GM06990 (cell line): ENCODE measurements at regions not wholly inside any gene's neighbourhood (a gene's known extent, or its start where the extent isn't known, plus 50 kb on each side); places are given as distances from the start of the nearest gene placed in this dataset.

Experiments used
- DNase-seq: peaks from one replicate; pipeline ENCODE4 v3.0.0-alpha.2; 2011; ENCODE audit not compliant: insufficient read length; ENCODE audit errors: extremely low read depth
- H3K27me3 ChIP-seq: replicated peaks from 2 replicates; pipeline ENCODE4 v1.6.0; 2011; ENCODE audit warnings: low read length; ENCODE audit not compliant: control insufficient read depth, insufficient read depth
- H3K36me3 ChIP-seq: 2 replicates; pipeline ENCODE4 v1.5.1; 2011; ENCODE audit warnings: low read length; ENCODE audit not compliant: control insufficient read depth, insufficient read depth
- H3K4me3 ChIP-seq: replicated peaks from 2 replicates; pipeline ENCODE4 v1.5.1; 2011; ENCODE audit warnings: low read depth, mild to moderate bottlenecking, control low read depth, low read length
- TF ChIP-seq, protein P1 (sequence below): IDR thresholded peaks from 2 replicates; pipeline ENCODE4 v1.5.1; 2011; ENCODE audit warnings: low read length, control low read depth, mild to moderate bottlenecking, inconsistent platforms; ENCODE audit not compliant: insufficient read depth, poor library complexity, severe bottlenecking

GRCh38 chr4:14478504-14478903, 523.8 kb upstream of the CPEB2 start:
- TF ChIP-seq, protein P1, sequence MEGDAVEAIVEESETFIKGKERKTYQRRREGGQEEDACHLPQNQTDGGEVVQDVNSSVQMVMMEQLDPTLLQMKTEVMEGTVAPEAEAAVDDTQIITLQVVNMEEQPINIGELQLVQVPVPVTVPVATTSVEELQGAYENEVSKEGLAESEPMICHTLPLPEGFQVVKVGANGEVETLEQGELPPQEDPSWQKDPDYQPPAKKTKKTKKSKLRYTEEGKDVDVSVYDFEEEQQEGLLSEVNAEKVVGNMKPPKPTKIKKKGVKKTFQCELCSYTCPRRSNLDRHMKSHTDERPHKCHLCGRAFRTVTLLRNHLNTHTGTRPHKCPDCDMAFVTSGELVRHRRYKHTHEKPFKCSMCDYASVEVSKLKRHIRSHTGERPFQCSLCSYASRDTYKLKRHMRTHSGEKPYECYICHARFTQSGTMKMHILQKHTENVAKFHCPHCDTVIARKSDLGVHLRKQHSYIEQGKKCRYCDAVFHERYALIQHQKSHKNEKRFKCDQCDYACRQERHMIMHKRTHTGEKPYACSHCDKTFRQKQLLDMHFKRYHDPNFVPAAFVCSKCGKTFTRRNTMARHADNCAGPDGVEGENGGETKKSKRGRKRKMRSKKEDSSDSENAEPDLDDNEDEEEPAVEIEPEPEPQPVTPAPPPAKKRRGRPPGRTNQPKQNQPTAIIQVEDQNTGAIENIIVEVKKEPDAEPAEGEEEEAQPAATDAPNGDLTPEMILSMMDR = no peak
- no peak overlapping the region for H3K4me3 ChIP-seq
- H3K36me3 ChIP-seq = no peaks in the 10 kb centered on the region
- no peak for DNase-seq
- H3K27me3 ChIP-seq = no peaks in the 10 kb centered on the region

DNA sequence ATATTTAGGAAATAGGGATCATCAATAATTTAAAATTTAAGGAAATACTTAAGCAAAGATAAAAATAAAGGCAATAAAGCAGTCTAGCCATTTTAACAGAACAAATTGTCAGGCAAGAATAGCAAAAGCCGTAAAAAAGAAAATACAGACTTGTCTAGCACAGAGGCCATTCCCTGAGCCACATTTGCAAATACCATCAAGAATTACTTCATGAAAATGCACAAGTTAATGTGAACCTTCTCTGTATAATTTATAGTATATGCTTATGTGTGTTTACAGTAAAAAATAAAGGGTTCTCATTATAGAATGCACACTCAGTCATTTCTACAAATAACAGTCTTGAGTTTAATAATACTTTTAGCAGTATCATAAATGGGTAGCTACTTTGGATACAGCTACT, 505.9 kb upstream of the CPEB2 start:
- no peak overlapping the region for H3K4me3 ChIP-seq
- H3K27me3 ChIP-seq = no peaks in the 10 kb centered on the region
- no peak for DNase-seq
- TF ChIP-seq, protein P1 = no peak
- H3K36me3 ChIP-seq = no peaks in the 10 kb centered on the region

DNA sequence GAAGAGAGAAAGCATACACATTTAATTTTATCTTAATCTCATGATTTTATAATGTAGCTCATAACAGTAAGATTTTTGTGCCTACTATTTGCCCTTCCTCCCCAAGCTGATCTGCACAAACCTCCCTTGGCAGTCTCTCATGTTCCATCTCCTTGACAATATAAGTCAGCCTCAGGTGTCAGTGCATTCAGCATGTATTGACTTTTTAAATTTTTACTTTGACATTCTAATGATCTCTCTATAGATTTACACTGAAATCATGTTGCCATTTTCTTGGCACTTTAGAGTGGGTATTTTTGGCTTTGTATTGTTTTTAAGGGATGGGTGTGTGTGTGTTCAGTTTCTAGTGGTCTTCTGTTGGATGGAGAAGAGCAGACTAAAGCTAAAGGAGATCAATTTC, 505.3 kb upstream of the CPEB2 start:
- DNase-seq = no peak
- Histone ChIP-seq H3K36me3 (no peaks in the 10 kb centered on the region), H3K27me3 (no peaks in the 10 kb centered on the region), H3K4me3 (no peak overlapping the region)
- TF ChIP-seq, protein P1 = no peak

- no peak overlapping the region for H3K4me3 ChIP-seq
- no peaks in the 10 kb centered on the region for H3K27me3 ChIP-seq
- no peak for DNase-seq
- TF ChIP-seq, protein P1 = no peak
- H3K36me3 ChIP-seq = no peaks in the 10 kb centered on the region
These were observed 498.1 kb upstream of the CPEB2 start for GRCh38 chr4:14504162-14504561.

DNA sequence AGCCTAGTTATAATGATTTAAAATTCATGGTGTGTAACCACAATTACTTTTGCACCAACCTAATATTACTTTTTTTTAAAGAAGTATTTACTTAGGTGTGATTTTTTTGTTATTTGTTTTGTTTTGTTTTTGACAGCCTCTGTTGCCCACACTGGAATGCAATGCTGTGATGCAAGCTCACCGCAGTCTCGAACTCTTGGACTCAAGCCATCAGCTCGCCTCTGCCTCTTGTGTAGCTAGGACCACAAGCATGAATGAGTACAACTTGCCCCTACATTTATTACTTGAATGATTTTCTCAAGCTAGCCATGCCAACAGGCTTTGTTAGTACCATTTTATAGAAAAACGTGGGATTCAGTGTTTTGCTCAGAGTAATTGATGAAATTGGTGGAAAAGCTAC, 488.8 kb upstream of the CPEB2 start:
- H3K27me3 ChIP-seq = no peaks in the 10 kb centered on the region
- no peak for DNase-seq
- H3K36me3 ChIP-seq = no peaks in the 10 kb centered on the region
- H3K4me3 ChIP-seq = no peak overlapping the region
- TF ChIP-seq, protein P1 = no peak

- Histone ChIP-seq H3K36me3 (no peaks in the 10 kb centered on the region), H3K4me3 (no peak overlapping the region), H3K27me3 (no peaks in the 10 kb centered on the region)
- TF ChIP-seq, protein P1 = no peak
- DNase-seq = no peak
These were observed 486.7 kb upstream of the CPEB2 start for GRCh38 chr4:14515556-14515955.
